ENCODE measurements at regions not wholly inside any gene's neighbourhood (a gene's known extent, or its start where the extent isn't known, plus 50 kb on each side); places are given as distances from the start of the nearest gene placed in this dataset.

- DNase-seq (ENCODE audit: extremely low spot score, unreplicated experiment): no peak
- peaks cover 6% of the 10 kb centered on the region for H3K27me3 Mint-ChIP-seq
- H3K4me1 Mint-ChIP-seq (ENCODE audit: unreplicated experiment): peaks cover 14% of the 10 kb centered on the region
- no peak overlapping the region for H3K27ac Mint-ChIP-seq
- TF ChIP-seq CTCF (conservative IDR thresholded peaks at IDR 0.05): no peak
- no peaks in the 10 kb centered on the region for H3K36me3 Mint-ChIP-seq
- no peak overlapping the region for H3K4me3 Mint-ChIP-seq
- H3K9me3 Mint-ChIP-seq: no peaks in the 10 kb centered on the region
These were observed 62.6 kb upstream of the WNT7B start for GRCh38 chr22:46039535-46039934.

- Mint-ChIP-seq H3K36me3 (no peaks in the 10 kb centered on the region), H3K9me3 (no peaks in the 10 kb centered on the region), H3K4me1 (ENCODE audit: unreplicated experiment) (peaks cover 9% of the 10 kb centered on the region), H3K27me3 (peaks cover 8% of the 10 kb centered on the region), H3K4me3 (no peak overlapping the region), H3K27ac (no peak overlapping the region)
- no peak for DNase-seq (ENCODE audit: extremely low spot score, unreplicated experiment)
- no peak for TF ChIP-seq CTCF (conservative IDR thresholded peaks at IDR 0.05)
These were observed 63.8 kb upstream of the WNT7B start for GRCh38 chr22:46040471-46041465.

- H3K27me3 Mint-ChIP-seq: peaks cover 17% of the 10 kb centered on the region
- H3K4me3 Mint-ChIP-seq: no peak overlapping the region
- no peak overlapping the region for H3K27ac Mint-ChIP-seq
- H3K36me3 Mint-ChIP-seq: no peaks in the 10 kb centered on the region
- DNase-seq (ENCODE audit: extremely low spot score, unreplicated experiment): no peak
- TF ChIP-seq CTCF (conservative IDR thresholded peaks at IDR 0.05): no peak
- peaks cover 6% of the 10 kb centered on the region for H3K4me1 Mint-ChIP-seq (ENCODE audit: unreplicated experiment)
- no peaks in the 10 kb centered on the region for H3K9me3 Mint-ChIP-seq
These were observed 64.7 kb upstream of the WNT7B start for GRCh38 chr22:46041642-46042041.

- H3K4me3 Mint-ChIP-seq: peak overlapping the region; percentile 59
These were observed 65.8 kb upstream of the WNT7B start for GRCh38 chr22:46042786-46043185.

GRCh38 chr22:46043339-46043738 lies 66.4 kb upstream of the WNT7B start:
- no peaks in the 10 kb centered on the region for H3K9me3 Mint-ChIP-seq
- no peaks in the 10 kb centered on the region for H3K36me3 Mint-ChIP-seq
- H3K27me3 Mint-ChIP-seq: peaks cover 23% of the 10 kb centered on the region
- H3K4me3 Mint-ChIP-seq: peak overlapping the region; percentile 52
- no peak for TF ChIP-seq CTCF (conservative IDR thresholded peaks at IDR 0.05)
- no peak for DNase-seq (ENCODE audit: extremely low spot score, unreplicated experiment)
- H3K4me1 Mint-ChIP-seq (ENCODE audit: unreplicated experiment): no peaks in the 10 kb centered on the region
- no peak overlapping the region for H3K27ac Mint-ChIP-seq

More at GRCh38 chr22:46042786-46043185, 65.8 kb upstream of the WNT7B start:
- H3K27ac Mint-ChIP-seq: no peak overlapping the region
- H3K4me1 Mint-ChIP-seq (ENCODE audit: unreplicated experiment): no peaks in the 10 kb centered on the region
- DNase-seq (ENCODE audit: extremely low spot score, unreplicated experiment): no peak
- no peaks in the 10 kb centered on the region for H3K36me3 Mint-ChIP-seq
- TF ChIP-seq CTCF (conservative IDR thresholded peaks at IDR 0.05): no peak
- H3K27me3 Mint-ChIP-seq: peaks cover 23% of the 10 kb centered on the region
- H3K9me3 Mint-ChIP-seq: no peaks in the 10 kb centered on the region
